ENCODE measurements at regions not wholly inside any gene's neighbourhood (a gene's known extent, or its start where the extent isn't known, plus 50 kb on each side); places are given as distances from the start of the nearest gene placed in this dataset.
"Not testable (repeated sequence)": the region's sequence is repeated elsewhere in the genome, so short reads cannot be mapped to it uniquely, and the experiment has no call there.

GRCh38 chr5:2093859-2094615, 211.3 kb upstream of the IRX4 start:
- H3K4me3 ChIP-seq = no peak overlapping the region
- peak overlapping the region; percentile 42 for H3K27ac ChIP-seq (replicated peaks)

GRCh38 chr5:2091921-2092320, 209.2 kb upstream of the IRX4 start:
- no peaks in the 10 kb centered on the region for H3K4me1 ChIP-seq
- intact Hi-C loops (cut with micrococcal nuclease) = no loop called here

More at GRCh38 chr5:2093859-2094615, 211.3 kb upstream of the IRX4 start:
- TF ChIP-seq CTCF (IDR thresholded peaks at IDR 0.05; ENCODE audit: borderline replicate concordance) = no peak
- H3K27me3 ChIP-seq (ENCODE audit: low read depth) = no peaks in the 10 kb centered on the region
- no peaks in the 10 kb centered on the region for H3K9me3 ChIP-seq (replicated peaks)
- no peak for DNase-seq
- no peaks in the 10 kb centered on the region for H3K4me1 ChIP-seq
- no peaks in the 10 kb centered on the region for H3K36me3 ChIP-seq
- intact Hi-C loops (cut with micrococcal nuclease) = no loop called here

GRCh38 chr5:2087980-2088379, 205.3 kb upstream of the IRX4 start:
- Histone ChIP-seq H3K4me1 (no peaks in the 10 kb centered on the region), H3K36me3 (no peaks in the 10 kb centered on the region), H3K9me3 (replicated peaks) (peaks cover 11% of the 10 kb centered on the region), H3K4me3 (no peak overlapping the region), H3K27me3 (ENCODE audit: low read depth) (no peaks in the 10 kb centered on the region), H3K27ac (replicated peaks) (no peak overlapping the region)
- intact Hi-C loops (cut with micrococcal nuclease) = no loop called here
- DNase-seq = no peak
- no peak for TF ChIP-seq CTCF (IDR thresholded peaks at IDR 0.05; ENCODE audit: borderline replicate concordance)

More at GRCh38 chr5:2091921-2092320, 209.2 kb upstream of the IRX4 start:
- Histone ChIP-seq H3K27ac (replicated peaks) (no peak overlapping the region), H3K27me3 (ENCODE audit: low read depth) (no peaks in the 10 kb centered on the region), H3K9me3 (replicated peaks) (peaks cover 11% of the 10 kb centered on the region), H3K36me3 (no peaks in the 10 kb centered on the region), H3K4me3 (no peak overlapping the region)
- no peak for DNase-seq
- TF ChIP-seq CTCF (IDR thresholded peaks at IDR 0.05; ENCODE audit: borderline replicate concordance) = no peak

- DNase-seq = no peak
- Histone ChIP-seq H3K36me3 (no peaks in the 10 kb centered on the region), H3K9me3 (replicated peaks) (no peaks in the 10 kb centered on the region), H3K27me3 (ENCODE audit: low read depth) (peaks cover 9% of the 10 kb centered on the region), H3K27ac (replicated peaks) (no peak overlapping the region), H3K4me3 (no peak overlapping the region), H3K4me1 (no peaks in the 10 kb centered on the region)
- intact Hi-C loops (cut with micrococcal nuclease) = no loop called here
- no peak for TF ChIP-seq CTCF (IDR thresholded peaks at IDR 0.05; ENCODE audit: borderline replicate concordance)
Measured at GRCh38 chr5:2075365-2075764, 192.6 kb upstream of the IRX4 start.

- no peak overlapping the region for H3K27ac ChIP-seq (replicated peaks)
- no peak for DNase-seq
- no peaks in the 10 kb centered on the region for H3K27me3 ChIP-seq (ENCODE audit: low read depth)
- H3K4me3 ChIP-seq = no peak overlapping the region
- H3K9me3 ChIP-seq (replicated peaks) = no peaks in the 10 kb centered on the region
- no peak for TF ChIP-seq CTCF (IDR thresholded peaks at IDR 0.05; ENCODE audit: borderline replicate concordance)
- intact Hi-C loops (cut with micrococcal nuclease) = no loop called here
- no peaks in the 10 kb centered on the region for H3K36me3 ChIP-seq
- no peaks in the 10 kb centered on the region for H3K4me1 ChIP-seq
Measured at GRCh38 chr5:2071562-2071961, 188.8 kb upstream of the IRX4 start.

GRCh38 chr5:2070787-2071186, 188.1 kb upstream of the IRX4 start:
- H3K27me3 ChIP-seq (ENCODE audit: low read depth); H3K36me3 ChIP-seq; DNase-seq; intact Hi-C loops (cut with micrococcal nuclease); H3K27ac ChIP-seq (replicated peaks); H3K4me3 ChIP-seq; H3K9me3 ChIP-seq (replicated peaks); H3K4me1 ChIP-seq: not testable (repeated sequence)

All from left ventricle myocardium inferior (tissue), 1 donor.